ENCODE measurements at regions not wholly inside any gene's neighbourhood (a gene's known extent, or its start where the extent isn't known, plus 50 kb on each side); places are given as distances from the start of the nearest gene placed in this dataset.

GRCh38 chr13:47420020-47420419, 523.2 kb upstream of the HTR2A start:
- no peak overlapping the region for H3K4ac ChIP-seq (ENCODE audit: low read depth, low read length)
- dilution Hi-C loops (cut with HindIII; ENCODE audit: low sequenced_read_pairs, unreplicated experiment): no loop called here
- H3K27ac ChIP-seq (ENCODE audit: insufficient read depth, low read length): no peak overlapping the region
- H2AK5ac ChIP-seq (ENCODE audit: low read depth, low read length): no peak overlapping the region
- TF ChIP-seq CEBPB (IDR thresholded peaks at IDR 0.05; ENCODE audit: low read depth, low read length) (no peak), RAD21 (IDR thresholded peaks at IDR 0.05; ENCODE audit: low read length) (peak; percentile 31; the same call in 1 of the 2 replicates), CTCF (conservative IDR thresholded peaks at IDR 0.05; ENCODE audit: low read depth, low read length) (peak; percentile 24; the same call in 1 of the 2 replicates)
- peaks cover 3% of the 10 kb centered on the region; the same call in 1 of the 2 replicates for H3K4me1 ChIP-seq (ENCODE audit: control insufficient read depth, insufficient read depth, low read length)
- H3K4me3 ChIP-seq (ENCODE audit: insufficient read depth, low read depth, low read length): no peak overlapping the region
- peak overlapping the region; percentile 3; the same call in 1 of the 2 replicates for H2BK120ac ChIP-seq (ENCODE audit: low read depth, low read length)
- no peak overlapping the region for H3K56ac ChIP-seq (ENCODE audit: extremely low read depth, insufficient read depth, low read length)
- H3K9ac ChIP-seq (ENCODE audit: low read depth, low read length): no peak overlapping the region
- H2BK20ac ChIP-seq (ENCODE audit: low read depth, low read length): no peak overlapping the region
- ChIA-PET CTCF (no interaction called here), POLR2A (ENCODE audit: unreplicated experiment) (no interaction called here)
- no peaks in the 10 kb centered on the region for H3K9me3 ChIP-seq (ENCODE audit: control insufficient read depth, insufficient read depth, low read length)
- H3K79me1 ChIP-seq (ENCODE audit: low read depth in 1 of 2, low read length in 2 of 2): no peaks in the 10 kb centered on the region
- H3K27me3 ChIP-seq (ENCODE audit: control insufficient read depth, insufficient read depth, low read length): no peaks in the 10 kb centered on the region
- in situ Hi-C loops (cut with MboI; ENCODE audit: low sequenced_read_pairs): no loop called here
- H2BK15ac ChIP-seq (ENCODE audit: low read depth, low read length): no peak overlapping the region
- no peak overlapping the region for H3K18ac ChIP-seq (ENCODE audit: low read depth, low read length)
- no CpG with 5 or more reads among the region's 1 CpG for WGBS, 2 experiments (ENCODE audit: extremely low coverage in 2 of 2, insufficient read length in 1 of 2)
- no peak overlapping the region for H3K4me2 ChIP-seq (ENCODE audit: low read depth, low read length)
- H4K91ac ChIP-seq (ENCODE audit: insufficient read depth, low read depth, low read length): peak overlapping the region; percentile 23; the same call in 1 of the 2 replicates
- peak; percentile 40; the same call in 1 of the 2 replicates for ATAC-seq (ENCODE audit: low read depth)
- no peak overlapping the region for H3K23ac ChIP-seq (ENCODE audit: low read depth, low read length)
- no peaks in the 10 kb centered on the region for H4K20me1 ChIP-seq (ENCODE audit: insufficient read depth, low read length)
- H3K14ac ChIP-seq (replicated peaks; ENCODE audit: low read depth, low read length): 0 out of 2 replicates have a peak overlapping the region, but pooled peaks have one; percentile 2
- no TSS peak for BruUV-seq (replicated peaks)
- intact Hi-C loops (cut with micrococcal nuclease): loop anchor here (1.0 kb wide), 2 partner anchors 178 to 354 kb away; no protein-coding TSS in a partner anchor
- no peak overlapping the region for H2AFZ ChIP-seq (replicated peaks; ENCODE audit: low read length, poor library complexity)
- H4K5ac ChIP-seq (ENCODE audit: low read depth, low read length): no peak overlapping the region; the same call in 1 of the 2 replicates
- no peak overlapping the region for H2BK5ac ChIP-seq (ENCODE audit: low read depth, low read length, poor library complexity, severe bottlenecking)
- no peaks in the 10 kb centered on the region for H3K36me3 ChIP-seq (ENCODE audit: control insufficient read depth, insufficient read depth, low read length)
- peak; percentile 14 for DNase-seq
- no peak overlapping the region for H4K8ac ChIP-seq (ENCODE audit: low read depth in 2 of 2, low read length in 2 of 2)
- no peak overlapping the region for H2AK9ac ChIP-seq (replicated peaks; ENCODE audit: low read depth, low read length, poor library complexity)
- H3K9me1 ChIP-seq (ENCODE audit: insufficient read depth, low read length): no peaks in the 10 kb centered on the region
